HG03139 (cell line): ENCODE measurements at regions not wholly inside any gene's neighbourhood (a gene's known extent, or its start where the extent isn't known, plus 50 kb on each side); places are given as distances from the start of the nearest gene placed in this dataset.

Source experiments
- ATAC-seq: cut with Tn5 transposase; IDR thresholded peaks from one replicate; pipeline ENCODE4 v1.9.1; 2021; ENCODE audit not compliant: unreplicated experiment

DNA sequence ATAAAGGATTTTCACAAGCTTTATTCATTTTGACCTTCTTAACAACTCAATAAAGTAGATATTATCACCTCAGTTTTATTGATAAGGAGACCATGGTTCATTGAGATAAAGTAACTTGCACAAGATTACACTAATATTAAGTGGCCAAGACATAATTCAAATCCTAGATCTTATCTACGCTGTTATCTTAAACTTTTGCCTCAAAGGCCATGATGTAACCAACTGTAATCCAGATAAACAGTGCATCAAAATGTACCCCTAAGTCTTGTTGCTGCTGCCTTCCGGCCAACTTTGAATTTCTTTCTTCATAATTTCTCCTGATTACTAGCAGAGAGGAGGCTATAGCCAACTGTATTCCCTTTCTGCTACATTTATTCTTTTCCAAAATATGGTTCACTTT, 1094.8 kb upstream of the PIK3C3 start:
- no peak for ATAC-seq

DNA sequence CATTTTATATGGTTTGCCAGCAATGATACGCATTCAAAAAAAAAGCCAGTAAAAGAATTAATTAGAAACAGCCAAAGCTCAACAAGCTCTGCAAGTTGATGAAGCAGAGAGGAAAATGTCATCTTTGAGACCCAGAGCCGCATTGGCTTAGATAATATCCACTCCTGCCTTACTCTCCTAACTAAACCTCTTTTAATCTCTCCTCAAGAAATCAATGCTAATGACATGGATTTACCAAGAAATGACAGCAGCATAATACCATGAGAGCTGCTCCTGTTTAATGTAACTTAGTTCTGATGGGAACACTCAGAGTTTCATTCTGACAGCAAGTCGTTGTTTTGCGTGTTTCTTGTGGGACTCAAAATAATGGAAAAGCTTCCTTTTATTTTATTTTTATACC, 1099.4 kb upstream of the PIK3C3 start:
- no peak for ATAC-seq

DNA sequence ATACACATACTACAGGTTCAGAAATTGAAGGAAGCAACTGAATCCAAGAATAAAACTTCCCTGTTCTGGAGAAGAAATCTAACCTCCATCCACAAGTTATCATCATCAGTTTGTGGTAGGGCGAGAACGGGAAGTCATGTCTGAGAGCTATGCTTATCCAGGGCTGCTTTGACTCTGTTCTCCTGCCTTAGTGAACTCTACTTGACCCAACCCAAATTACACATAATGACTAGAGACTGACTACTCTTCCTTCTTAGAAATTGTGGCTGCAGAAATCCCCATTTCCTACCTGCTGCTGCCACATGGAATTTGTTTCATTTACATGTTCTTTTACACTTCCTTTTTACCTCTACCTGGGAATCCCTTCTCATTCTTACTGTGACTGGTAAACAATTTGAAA, 1102.6 kb upstream of the PIK3C3 start:
- ATAC-seq: no peak

DNA sequence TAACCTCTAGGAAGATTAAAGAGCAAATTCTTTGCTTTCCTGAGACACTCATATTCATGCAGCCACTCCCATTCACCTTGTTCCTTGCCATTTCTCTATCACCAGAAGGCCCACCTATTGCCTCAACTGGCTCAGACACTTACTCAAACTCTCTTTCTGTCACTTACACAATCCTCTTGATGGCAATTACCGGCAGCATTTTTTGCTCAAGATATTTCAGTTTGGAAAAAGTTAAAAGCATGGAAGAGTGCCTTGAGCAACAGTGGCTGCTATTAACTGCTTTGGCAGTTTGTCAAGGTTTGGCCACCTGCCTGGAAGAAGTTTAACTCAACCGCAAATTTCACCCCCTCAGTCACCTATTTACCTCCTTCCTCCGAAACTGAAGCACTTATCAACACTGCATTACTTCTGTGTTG, 1104.0 kb upstream of the PIK3C3 start:
- no peak for ATAC-seq

DNA sequence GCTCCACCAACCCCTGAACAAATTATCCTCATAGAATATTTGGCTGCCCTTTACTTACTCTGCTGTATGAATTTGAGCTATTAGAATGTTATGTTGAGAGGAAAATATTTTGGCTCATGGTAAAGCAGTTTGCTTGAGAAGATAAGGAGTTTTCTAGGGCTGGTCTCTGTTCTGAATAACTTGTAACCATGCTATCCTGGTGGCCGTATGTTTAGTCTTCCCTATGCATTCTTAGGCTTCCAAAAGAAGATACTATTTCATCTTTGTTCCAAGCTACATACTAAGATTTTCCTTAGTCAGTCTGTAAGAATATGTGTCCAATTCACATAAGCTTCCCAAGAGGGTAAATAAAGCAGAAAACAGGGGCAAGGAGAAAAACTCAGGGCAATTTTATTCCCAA, 1105.1 kb upstream of the PIK3C3 start:
- no peak for ATAC-seq

DNA sequence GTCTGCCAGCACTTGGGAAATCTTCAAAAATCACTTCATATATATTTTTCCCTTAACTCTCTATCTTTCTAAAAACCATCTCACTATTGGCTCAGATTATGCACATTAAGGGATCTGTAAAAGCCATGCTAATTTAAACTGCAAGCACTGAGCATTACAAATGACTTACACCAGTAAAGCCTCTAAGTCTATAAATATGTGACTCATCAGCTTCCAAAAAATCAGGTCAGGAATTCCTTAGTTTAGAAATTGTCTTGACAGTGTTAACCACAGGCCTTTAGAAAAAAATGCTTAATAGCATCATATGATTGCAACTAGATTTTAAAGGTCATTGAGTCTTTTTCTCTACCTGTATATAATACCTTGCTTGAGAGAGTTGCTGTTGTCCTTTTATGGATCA, 1113.6 kb upstream of the PIK3C3 start:
- ATAC-seq: no peak

DNA sequence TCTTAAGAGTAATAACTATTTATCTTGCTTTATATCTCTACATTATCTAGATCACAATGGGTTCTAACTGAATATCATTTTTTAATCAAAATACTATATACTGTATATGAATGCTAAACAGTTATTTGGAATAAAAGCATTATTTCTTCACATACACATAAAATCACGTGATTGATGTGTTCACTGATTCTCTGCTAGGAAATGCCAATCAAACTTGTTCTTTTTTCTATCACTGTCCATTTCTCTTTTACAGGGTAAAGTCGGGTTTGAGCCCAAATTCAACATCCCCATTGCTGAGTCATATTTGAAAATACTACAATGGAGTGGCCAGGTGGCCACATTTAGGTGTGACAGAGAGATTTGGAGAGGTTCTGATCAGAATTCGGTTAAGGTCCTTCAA, 1114.0 kb upstream of the PIK3C3 start:
- ATAC-seq: no peak

DNA sequence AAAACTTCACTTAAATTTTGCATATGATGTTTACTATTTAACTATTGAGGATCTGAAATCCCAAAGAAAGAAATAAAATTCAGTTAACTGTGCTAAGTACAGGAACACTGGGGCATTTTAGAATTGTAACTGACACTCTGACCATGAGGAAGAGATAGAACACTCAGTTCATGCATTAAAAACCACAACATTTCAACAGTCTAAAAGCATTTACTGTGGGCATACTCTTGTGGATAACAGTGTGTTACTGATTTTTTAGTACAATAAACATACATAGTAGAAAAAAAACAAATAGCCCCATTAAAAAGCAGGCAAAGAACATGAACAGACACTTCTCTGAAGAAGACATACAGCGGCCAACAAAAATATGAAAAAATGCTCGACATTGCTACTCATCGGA, 1122.7 kb upstream of the PIK3C3 start:
- no peak for ATAC-seq

DNA sequence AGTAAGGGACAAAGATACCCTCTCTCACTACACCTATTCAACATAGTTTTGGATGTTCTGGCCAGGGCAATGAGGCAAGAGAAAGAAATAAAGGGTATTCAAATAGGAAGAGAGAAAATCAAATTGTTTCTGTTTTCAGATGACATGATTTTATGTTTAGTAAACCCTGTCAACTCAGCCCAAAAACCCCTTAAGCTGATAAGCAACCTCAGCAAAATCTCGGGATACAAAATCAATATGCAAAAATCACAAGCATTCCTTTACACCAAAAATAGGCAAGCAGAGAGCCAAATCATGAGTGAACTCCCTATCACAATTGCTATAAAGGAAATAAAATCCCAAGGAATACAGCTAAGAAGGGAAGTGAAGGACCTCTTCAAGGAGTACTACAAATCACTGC, 1130.7 kb upstream of the PIK3C3 start:
- ATAC-seq: no peak

DNA sequence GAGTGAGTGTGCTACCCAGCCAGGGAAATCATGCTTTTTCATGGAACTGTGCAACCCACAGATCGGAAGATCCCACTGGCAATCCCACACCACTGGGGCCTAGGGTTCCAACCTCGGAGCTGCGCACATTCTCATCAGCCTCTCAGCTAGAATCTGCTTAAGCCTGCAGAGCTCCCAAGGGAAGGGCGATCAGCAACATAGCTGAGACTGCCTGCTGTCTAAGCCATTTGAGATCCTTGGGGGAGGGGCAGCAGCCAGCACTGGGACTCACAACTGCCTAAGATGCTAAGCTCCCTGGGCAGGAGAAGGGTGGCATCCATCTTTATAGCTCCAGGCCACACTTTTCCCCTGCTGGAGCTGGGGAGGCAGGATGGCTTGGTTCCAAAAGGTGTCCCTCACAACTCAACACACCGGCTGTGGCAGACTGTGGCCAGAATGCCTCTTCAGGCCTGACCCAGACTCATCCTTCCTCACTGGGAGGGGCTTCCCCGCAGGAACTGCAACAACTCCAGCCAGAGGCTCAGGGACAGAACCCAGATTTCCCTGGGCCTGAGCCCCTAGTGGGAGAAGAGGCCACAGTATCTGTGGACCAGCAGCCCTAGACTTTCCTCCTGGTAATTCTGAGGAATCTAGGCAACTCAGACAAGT, 1133.3 kb upstream of the PIK3C3 start:
- ATAC-seq: no peak

DNA sequence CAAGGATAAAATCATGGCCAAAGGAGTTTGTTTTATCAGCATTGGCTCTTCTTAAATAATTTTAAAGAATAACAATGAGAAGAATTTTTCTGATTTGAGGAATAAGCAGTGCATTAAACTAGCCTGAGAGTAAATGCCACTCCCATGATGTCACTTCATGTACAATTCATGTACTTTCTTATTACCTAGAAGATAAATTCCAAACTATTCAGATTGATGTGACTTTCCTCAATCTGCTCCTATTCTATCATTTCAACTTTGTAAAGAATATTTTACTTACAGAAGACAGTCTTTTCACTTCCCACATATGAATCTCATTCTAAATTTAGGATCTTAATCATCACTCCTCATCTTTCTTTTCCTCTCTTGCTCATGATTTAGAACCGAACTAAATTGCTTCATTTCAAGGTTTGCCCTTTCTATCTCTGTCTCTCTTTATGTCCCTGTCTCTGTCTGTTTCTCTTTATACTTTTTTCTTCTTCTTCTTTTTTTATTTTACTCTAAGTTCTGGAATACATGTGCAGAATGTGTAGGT, 1142.0 kb upstream of the PIK3C3 start:
- no peak for ATAC-seq

DNA sequence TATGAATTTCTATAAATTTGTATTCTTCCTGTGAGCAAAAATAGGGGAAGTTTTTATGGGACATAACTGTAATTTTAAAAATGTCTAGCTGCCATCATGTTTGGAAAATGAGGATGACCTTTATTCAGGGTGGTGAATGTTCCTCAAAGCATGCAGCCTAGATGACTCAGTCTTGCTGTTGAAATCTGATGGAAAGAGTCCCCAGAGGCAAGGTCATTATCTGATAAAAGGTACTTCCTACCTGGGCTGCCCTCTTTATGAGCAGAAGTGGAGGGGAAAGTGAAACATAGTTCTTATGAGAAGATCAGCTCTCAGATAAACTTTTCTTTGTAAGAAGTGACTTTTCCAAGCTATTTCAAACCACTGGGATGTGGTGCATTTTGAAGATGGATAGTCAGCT, 1144.7 kb upstream of the PIK3C3 start:
- ATAC-seq: no peak

DNA sequence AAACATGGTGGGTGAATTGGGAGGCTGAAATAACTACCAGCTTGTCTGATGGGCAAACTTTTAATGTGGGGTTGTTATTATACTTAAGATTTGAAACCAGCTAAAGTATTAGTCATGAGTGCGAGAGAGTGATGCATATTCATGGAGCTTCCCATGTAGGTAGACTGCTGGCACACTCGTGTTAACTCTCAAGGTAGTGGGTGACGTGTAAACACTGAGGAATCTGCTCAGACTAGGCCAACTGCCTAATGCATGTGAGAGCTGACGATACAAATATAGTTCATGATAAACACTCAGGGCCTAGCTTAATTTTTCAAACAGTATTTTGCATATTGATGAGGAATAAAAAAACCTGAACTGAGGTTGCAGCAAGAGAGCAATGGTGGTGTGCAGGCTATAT, 1165.7 kb upstream of the PIK3C3 start:
- no peak for ATAC-seq

DNA sequence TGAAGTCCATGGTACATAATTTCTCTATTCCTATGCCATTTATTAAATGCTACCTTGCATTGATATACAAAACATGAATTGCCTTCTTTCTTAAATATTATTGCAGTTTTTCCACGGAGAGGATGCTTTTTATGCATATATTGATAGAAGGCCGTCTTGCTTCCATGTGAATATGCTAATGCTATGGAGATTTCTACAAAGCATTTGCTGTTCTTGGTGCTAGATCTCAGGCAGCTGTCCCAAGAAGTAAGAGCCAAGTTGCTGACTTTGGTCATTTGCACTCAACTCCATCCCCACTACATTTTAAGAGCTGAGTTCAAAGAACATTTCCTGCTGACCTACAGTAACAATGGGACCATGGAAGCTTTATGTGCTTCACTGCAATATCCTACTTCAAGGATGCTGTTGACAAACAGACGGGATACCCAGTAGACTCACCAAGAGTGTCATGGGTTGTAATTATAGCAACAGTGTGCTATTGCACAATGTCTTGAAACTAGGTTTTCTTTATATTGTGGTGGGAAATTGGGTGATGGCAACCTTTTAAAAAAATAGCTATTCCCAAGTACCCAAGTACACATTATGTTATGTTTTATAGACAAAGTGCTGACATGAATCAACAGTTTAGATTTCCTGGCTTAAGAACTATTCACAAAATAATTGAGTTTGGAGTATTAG, 1172.4 kb upstream of the PIK3C3 start:
- ATAC-seq: no peak

DNA sequence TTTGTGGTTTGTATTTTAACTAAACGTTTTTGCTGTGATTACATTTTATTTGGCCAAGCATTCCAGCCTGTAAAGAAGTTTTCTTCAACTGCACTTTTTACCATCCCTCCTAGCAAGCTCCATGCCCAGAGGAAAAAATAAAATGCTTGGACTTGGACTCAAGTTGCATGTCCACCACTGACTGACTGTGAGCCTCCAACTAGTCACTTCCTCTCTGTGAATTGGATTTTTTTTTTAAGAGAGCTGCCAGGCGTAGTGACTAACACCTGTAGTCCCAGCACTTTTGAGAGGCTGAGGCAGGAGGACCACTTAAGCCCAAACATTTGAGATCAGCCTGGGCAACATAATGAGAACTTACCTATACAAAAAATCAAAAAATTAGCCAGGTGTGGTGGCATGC, 1185.2 kb upstream of the PIK3C3 start:
- ATAC-seq: no peak

DNA sequence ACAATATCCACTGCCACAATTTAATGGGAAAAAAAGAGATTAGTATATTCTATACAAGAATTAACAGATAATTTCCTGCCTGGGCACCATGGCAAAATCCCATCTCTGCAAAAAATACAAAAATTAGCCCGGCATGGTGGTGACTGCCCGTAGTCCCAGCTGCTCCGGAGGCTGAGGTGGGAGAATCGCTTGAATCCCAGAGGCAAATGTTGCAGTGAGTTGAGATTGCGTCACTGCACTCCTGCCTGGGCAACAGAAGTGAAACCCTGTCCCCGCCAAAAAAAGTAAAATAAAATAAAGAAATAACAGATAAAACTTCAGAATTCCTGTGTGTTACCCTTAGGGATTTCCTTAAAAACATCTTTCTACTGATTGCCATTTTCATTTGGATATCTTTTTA, 1194.8 kb upstream of the PIK3C3 start:
- ATAC-seq: no peak

DNA sequence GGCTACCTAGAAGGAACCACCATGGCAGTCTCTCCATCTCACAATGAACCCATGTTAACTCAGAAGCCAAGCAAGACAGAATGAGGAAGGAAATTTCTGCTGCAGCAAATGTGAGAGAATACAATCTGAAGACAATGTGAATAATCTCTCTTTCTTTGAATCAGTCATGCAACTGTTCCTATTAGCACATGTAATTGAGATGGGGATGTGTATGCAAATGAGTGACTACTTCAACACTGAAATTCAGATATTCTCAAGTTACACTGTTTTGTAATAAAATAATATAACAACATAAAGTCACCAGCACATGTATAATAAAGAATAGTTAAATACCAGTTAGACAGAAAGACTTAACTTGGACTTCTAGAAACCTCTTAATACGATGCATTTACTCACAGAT, 1200.6 kb upstream of the PIK3C3 start:
- no peak for ATAC-seq

DNA sequence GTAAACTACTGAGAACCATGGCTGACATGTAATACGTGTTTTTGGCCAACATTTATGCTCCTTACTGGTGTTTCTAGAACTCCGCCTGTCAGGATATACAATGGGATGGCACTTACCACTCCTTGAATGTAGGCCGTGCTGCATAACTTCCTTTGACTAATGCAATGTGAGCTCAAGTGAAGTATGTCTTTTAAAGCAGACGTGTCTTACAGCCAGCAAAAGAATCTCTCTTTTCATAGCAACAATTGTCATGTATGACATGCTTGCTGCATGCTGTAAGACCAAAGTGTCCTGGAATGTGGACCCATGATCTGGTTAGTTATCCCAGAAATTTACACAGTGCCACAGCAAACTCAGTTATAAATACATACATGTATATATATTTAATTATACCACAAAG, 1202.7 kb upstream of the PIK3C3 start:
- ATAC-seq: no peak

DNA sequence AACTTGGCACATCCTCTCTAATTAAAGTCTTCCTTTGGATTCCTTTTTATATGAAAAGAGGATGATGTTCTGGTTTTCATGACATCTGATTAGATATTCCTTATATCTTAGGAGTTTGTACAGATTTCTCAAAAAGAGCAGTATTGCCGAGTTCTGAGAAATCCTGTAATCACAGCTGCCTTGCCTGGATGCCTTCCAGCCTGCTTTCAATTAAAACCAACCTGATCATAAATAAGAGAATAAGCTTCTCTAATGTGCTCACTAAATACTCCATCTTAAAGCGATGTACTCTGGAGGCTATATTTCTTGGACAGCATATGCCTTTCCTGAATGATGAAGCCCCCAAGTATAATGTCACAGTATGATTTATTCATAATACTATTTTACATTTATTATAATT, 1203.8 kb upstream of the PIK3C3 start:
- no peak for ATAC-seq

DNA sequence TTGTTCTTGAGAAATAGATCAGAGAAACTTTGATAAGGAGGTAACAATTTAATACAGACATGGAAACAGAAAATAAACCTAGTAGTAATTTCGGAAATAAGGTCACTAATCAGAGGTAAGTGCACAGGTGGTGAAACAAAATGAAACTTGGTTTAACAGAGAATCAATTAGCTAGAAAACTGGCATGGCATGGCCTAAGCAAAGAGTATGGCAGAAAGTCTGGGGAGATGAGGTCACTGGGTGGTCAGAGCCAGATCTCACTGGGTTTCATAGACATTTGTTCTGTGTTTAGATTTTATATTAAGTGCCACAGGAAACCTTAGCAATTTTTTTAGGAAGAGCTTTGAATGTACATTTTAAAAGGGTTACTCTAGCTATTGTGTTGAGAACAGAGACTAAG, 1216.0 kb upstream of the PIK3C3 start:
- ATAC-seq: no peak

DNA sequence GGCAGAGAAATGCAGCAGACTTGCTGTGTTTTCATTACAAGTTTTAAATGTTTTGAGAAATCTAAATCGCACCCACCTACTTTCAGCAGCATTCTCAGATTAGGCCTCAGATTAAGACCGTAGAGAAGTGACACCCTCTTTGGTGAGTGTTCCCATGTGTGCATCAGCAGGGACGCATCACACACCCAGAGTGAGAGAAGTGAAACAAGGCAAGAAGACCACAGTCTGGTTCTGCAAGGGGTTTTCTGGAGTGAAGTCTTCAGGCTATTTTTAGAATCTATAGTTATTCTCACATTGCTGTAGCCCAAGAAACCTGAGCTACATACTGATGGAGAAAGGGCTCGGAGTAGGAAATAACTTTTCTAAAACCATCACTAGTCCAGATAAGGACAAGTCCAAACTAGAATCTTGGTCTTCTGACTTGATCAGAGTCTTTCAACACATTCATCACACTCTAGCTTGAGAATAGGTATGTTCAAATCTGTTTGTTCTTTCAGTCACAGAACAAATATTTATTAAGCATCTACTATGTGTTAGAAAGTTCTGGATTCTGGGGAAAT, 1216.6 kb upstream of the PIK3C3 start:
- no peak for ATAC-seq

DNA sequence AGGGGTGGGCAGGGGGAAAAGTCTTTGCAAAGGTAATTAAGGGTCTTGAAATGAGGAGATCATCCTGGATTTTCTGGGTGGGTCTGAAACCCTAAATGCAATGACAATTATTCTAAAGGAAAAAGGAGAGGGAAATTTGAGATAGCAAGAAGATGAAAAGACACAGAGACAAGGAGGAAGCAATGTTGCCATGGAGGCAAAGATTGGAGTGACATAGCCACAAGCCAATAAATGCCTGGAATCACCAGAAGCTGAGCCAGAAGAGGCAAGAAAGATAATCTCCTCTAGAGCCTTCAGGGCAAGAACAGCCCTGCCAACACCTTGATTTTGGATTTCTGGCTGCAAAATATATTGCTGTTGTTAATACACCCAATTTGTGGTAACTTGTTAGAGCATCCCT, 1246.3 kb upstream of the PIK3C3 start:
- no peak for ATAC-seq

DNA sequence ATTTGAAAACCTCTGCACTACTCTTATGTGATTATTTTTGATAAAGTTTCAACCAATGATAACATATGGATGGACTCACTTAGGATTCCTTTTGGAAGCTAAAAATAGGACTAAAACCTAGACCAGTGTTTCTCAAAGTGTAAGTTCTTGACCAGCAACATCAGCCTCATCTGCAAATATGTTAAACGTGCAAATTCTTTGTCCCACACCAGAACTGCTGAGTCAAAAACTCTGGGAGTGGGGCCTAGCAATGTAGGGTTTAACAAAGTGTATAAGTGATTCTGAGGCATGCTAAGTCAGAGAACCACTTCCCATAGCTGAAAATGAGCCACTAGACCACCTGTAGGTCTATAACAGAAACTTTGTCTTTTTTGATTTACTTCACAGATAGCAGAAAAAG, 1247.2 kb upstream of the PIK3C3 start:
- ATAC-seq: no peak
